Colon (tissue), 2 donors: ENCODE measurements at regions not wholly inside any gene's neighbourhood (a gene's known extent, or its start where the extent isn't known, plus 50 kb on each side); places are given as distances from the start of the nearest gene placed in this dataset.

Source experiments
- FAIRE-seq: peaks from 2 replicates; lab custom pipeline; 2012; peaks lifted over from hg19 to GRCh38; lab: Jason Lieb, UNC
- donor health status: control.
- donor health status: control.

DNA sequence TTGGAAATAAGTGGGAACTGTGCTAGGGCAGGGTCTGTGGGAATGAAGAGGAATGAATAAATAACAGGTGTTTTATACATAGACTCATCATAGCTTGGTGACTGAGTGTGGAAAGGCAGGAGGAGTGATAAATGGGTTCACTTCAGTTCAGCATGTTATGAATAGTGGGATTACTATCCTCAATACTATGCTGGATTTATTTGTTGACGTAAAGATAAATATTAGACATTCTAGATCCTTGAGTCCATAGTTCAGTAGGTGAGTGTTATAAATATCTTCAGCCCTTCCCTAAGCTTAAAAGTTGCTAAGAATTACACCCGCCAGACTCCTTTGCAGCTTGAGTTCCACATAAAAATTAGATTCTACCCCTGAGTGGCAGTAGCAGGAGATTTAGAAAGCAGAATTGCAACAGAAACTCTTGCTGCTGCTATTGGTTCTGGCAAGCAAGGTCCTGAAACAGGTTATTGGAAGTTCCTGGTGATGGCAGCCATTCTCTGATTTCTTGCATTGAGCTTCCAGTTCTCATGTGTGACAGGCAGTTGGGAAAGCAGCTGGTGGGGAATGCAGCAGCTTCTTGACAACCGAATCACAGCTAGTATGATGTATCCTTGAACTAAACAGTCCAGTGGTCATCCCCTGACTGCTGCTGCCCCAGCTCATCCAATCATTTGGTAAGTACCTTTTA, 1558.9 kb downstream of the FAM181B start:
- no peak for FAIRE-seq

GRCh38 chr11:81165164-81165563, 1568.5 kb downstream of the FAM181B start:
- FAIRE-seq = no peak

GRCh38 chr11:81159900-81160299, 1573.8 kb downstream of the FAM181B start:
- no peak for FAIRE-seq

- FAIRE-seq = no peak
These were observed 1598.1 kb downstream of the FAM181B start for GRCh38 chr11:81135570-81135969.

DNA sequence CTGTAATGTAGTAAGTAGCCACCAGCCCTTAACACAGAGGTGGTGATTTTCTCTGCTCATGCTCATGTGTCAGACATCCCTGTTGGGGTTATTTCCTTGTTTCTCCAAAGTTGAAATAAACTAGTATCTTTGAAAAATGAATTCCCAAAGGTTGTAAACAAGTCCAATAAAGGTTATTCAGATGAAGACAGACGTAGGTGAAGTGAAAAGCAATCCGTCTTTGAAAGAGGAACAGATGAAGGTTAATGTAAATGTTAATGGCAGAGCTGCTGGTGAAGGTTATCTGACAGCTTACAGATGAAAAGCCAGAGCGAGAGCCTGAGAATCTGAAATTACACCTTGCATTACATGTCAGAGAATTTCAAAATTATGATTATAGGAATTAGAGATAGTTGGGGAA, 1604.0 kb downstream of the FAM181B start:
- FAIRE-seq = no peak

DNA sequence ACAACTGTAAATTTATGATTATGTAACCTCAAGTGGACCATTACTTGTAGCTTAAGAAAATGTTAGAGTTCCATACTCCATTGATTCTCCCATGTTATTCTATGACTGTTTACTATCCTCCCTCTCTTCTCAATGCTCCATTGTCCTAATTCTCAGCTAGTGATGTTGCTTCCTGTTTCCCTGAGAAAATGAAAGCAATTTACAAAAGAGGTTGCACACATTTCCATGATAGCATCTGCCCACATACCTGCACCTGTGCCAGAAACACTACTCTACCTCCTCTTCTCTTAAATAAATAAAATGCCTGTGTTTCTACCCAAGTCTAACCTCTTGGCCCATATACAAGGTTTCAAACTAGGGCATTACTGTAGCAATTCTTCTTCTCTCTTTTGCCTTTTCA, 1620.9 kb downstream of the FAM181B start:
- no peak for FAIRE-seq

GRCh38 chr11:81104051-81104450, 1629.6 kb downstream of the FAM181B start:
- no peak for FAIRE-seq

DNA sequence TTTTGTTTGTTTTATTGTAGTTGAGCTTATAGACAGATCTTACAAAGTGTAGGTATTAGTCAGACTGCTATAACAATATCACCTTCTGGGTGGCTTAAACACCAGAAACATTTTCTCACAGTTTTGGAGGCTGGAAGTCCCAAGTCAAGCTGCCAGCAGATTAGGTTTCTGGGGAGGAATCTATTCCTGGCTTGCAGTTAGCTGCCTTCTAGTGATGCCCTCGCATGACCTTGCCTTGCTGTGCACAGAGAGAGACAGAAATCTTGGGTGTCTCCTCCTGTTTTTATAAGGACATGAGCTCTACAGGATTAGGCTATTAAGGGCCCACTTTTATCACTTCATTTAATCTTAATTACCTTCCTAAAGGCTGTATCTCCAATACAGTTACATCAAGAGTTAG, 1635.2 kb downstream of the FAM181B start:
- no peak for FAIRE-seq

DNA sequence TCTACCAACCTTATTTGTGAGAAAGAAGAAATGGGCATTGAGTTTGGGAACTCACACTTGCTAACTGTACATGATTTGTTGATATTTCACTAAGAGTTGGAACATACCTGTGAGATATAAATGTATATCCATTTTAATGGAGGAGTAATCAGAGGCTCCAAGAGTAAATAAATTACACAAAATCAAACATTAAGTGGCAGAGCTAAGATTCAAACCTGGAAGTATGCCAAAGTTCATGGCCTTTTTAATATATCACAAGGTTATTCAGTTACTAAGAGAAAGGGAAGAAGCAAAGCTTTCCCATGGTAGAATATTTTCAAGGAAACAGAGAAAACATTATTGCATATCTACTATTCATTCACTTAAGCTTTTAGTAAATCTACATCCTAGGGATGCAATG, 1641.1 kb downstream of the FAM181B start:
- no peak for FAIRE-seq

GRCh38 chr11:81089242-81089641, 1644.4 kb downstream of the FAM181B start:
- FAIRE-seq = no peak

- no peak for FAIRE-seq
These were observed 1639.6 kb upstream of the TENM4 start for GRCh38 chr11:81080476-81080875.

GRCh38 chr11:81072273-81072672, 1631.4 kb upstream of the TENM4 start:
- no peak for FAIRE-seq

- FAIRE-seq = no peak
These were observed 1630.8 kb upstream of the TENM4 start for GRCh38 chr11:81071606-81072005.

GRCh38 chr11:81070948-81071347, 1630.1 kb upstream of the TENM4 start:
- no peak for FAIRE-seq

DNA sequence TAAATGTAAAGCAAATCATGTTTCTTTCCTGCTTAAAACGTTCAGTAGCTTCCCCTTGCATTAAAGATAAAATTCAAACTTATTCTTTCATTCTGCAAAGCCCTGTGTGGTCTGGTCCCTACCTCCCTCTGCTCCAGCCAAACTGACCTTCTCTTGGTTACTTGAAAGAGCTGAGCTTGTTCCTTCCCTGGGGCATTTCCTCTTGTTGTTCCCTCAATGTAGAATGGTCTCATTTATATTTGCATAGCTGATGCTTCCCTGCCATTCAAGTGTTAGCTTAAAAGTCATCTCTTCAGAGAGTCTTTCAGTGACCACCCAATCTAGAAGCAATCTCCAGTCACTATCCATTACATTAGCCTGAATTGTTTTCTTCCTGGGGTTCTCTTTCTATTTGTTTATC, 1618.5 kb upstream of the TENM4 start:
- FAIRE-seq = no peak

DNA sequence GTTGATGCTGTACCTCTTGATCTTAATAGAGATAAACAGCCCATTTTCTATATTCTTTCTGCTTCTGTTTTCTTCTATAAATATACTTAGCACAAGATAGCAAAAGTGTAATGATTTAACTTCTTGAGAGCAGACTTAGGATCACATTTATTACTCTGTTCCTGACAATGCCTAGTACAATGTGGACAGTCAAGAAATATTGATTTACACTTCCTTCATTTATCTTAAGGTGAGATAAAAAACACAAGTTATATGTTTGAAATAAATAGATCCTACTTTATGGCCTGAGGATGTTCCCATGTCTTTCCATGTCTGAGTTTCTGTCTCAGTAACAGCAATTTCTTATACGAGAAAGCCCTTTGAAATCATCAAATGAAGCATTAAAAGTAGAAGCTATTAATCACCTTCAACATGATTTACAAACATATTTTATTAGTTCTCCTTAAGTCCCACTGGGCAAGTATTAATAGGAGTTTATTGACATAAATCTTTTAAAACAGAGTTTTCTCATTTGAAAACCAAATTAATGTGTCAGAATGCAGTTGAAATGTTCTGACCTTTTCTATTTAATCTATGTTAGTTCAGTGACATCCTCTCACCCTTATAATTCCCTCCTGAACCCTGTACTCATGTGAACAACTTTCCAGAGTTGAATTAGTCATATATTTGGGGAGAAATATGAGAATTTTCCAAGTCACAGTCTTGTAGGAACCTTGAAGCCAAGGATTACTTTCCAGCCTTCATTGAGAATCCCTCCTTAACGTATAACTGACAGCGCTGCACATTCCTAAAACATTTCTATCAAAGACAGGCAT, 1611.7 kb upstream of the TENM4 start:
- no peak for FAIRE-seq

GRCh38 chr11:81039916-81040524, 1599.2 kb upstream of the TENM4 start:
- FAIRE-seq = peak; percentile 51

DNA sequence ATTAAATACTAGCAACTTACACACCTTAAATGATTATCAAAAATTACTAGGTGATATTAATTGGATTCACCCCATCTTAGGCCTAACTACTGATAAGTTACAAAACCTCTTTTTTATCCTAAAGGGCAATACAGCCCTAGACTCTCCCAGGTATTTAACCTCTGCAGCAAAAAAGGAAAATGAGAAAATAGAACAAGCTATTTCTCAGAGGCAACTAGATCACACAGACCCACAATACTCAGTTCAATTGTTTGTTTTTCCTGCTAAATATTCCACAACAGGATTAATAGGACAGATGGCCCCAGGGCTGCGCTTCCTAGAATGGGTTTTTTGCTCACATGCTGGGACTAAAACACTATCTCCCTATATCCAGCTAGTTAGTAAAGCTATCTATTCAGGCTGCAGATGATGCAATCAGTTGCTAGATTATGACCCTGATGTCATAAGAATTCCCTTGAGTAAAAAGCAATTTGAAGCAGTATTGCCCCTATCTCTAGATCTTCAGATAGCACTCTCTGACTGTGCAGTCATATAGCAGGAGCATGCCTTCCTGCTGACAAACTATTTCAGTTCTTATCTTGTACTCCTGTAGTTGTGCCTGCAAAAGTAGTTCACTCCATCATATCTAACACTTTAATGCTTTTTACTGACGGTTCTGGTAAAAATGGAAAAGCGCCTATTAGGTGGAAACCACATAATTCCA, 1595.5 kb upstream of the TENM4 start:
- no peak for FAIRE-seq

- no peak for FAIRE-seq
These were observed 1593.1 kb upstream of the TENM4 start for GRCh38 chr11:81033779-81034540.

DNA sequence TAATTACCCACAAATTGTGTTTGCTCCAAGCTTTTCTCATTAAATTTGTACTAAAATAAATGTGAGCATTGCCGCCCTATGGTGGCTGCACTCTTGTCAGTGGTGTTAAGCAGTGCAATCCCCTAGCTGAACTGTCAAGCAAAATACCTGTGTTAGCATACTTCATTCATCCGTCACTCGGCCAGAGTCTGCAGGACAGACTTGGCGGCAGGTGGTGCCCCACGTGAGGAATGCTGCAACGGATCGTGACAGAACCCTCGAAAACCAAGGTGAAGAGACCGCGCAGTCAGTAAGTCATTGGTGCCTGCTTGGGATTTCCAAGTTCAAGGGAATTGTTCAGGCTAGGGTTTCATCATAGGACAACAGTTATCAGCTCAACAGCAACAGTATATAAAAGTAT, 1592.1 kb upstream of the TENM4 start:
- no peak for FAIRE-seq

GRCh38 chr11:81030186-81030585, 1589.4 kb upstream of the TENM4 start:
- no peak for FAIRE-seq

- FAIRE-seq = no peak
These were observed 1585.2 kb upstream of the TENM4 start for GRCh38 chr11:81026032-81026431.
